GM12878 (cell line): ENCODE measurements at regions not wholly inside any gene's neighbourhood (a gene's known extent, or its start where the extent isn't known, plus 50 kb on each side); places are given as distances from the start of the nearest gene placed in this dataset.

Source experiments
- CEBPB ChIP-seq, 2 experiments: fragments of 150-350 bp in 1 of 2; IDR thresholded peaks; 2 replicates each; pipeline ENCODE4 v1.6.1; 2012 to 2014; ENCODE audit warnings: low read depth in 2 of 2, low read length in 2 of 2, borderline replicate concordance in 1 of 2, inconsistent platforms in 1 of 2
- CHD4 ChIP-seq: fragments of 200-600 bp; sonication (generic); IDR thresholded peaks from 2 replicates; pipeline ENCODE4 v1.6.1; 2016; ENCODE audit warnings: mild to moderate bottlenecking
- FOXM1 ChIP-seq: IDR thresholded peaks from 2 replicates; pipeline ENCODE4 v1.6.1; 2012; ENCODE audit warnings: low read depth, mild to moderate bottlenecking, inconsistent platforms, low read length, moderate library complexity
- HDGF ChIP-seq: fragments of 450-650 bp; IDR thresholded peaks from 2 replicates; pipeline ENCODE4 v1.6.1; 2016; ENCODE audit warnings: antibody characterized with exemption
- PKNOX1 ChIP-seq: fragments of 450-650 bp; IDR thresholded peaks from 2 replicates; pipeline ENCODE4 v1.6.1; 2016; ENCODE audit warnings: mild to moderate bottlenecking
- TF ChIP-seq, protein P1 (sequence below), 3 experiments: IDR thresholded peaks in 2 of 3; conservative IDR thresholded peaks in 1 of 3; 2 replicates each; pipeline ENCODE4 v1.5.1; 2011; ENCODE audit warnings: low read depth in 3 of 3, low read length in 3 of 3, mild to moderate bottlenecking in 3 of 3, control low read depth in 2 of 3, moderate library complexity in 2 of 3, inconsistent platforms in 1 of 3, mixed read lengths in 1 of 3; ENCODE audit not compliant: control insufficient read depth in 2 of 3, insufficient read depth in 1 of 3; ENCODE audit errors: extremely low read depth in 1 of 3
- TF ChIP-seq, protein P2 (sequence below): fragments of 450-650 bp; IDR thresholded peaks from 2 replicates; pipeline ENCODE4 v1.6.1; 2017; ENCODE audit warnings: mild to moderate bottlenecking, moderate library complexity

GRCh38 chr6:93574299-93574698 is 154.9 kb upstream of the EPHA7 start:
- TF ChIP-seq, protein P1, sequence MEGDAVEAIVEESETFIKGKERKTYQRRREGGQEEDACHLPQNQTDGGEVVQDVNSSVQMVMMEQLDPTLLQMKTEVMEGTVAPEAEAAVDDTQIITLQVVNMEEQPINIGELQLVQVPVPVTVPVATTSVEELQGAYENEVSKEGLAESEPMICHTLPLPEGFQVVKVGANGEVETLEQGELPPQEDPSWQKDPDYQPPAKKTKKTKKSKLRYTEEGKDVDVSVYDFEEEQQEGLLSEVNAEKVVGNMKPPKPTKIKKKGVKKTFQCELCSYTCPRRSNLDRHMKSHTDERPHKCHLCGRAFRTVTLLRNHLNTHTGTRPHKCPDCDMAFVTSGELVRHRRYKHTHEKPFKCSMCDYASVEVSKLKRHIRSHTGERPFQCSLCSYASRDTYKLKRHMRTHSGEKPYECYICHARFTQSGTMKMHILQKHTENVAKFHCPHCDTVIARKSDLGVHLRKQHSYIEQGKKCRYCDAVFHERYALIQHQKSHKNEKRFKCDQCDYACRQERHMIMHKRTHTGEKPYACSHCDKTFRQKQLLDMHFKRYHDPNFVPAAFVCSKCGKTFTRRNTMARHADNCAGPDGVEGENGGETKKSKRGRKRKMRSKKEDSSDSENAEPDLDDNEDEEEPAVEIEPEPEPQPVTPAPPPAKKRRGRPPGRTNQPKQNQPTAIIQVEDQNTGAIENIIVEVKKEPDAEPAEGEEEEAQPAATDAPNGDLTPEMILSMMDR (IDR thresholded peaks at IDR 0.05 in 2 of 3, conservative IDR thresholded peaks at IDR 0.05 in 1 of 3; ENCODE audit: control insufficient read depth in 2 of 3, extremely low read depth in 1 of 3, insufficient read depth in 1 of 3, low read depth in 3 of 3, low read length in 3 of 3), result no peak
- TF ChIP-seq CEBPB (IDR thresholded peaks at IDR 0.05; ENCODE audit: borderline replicate concordance in 1 of 2, low read depth in 2 of 2, low read length in 2 of 2), result no peak
- TF ChIP-seq, protein P2, sequence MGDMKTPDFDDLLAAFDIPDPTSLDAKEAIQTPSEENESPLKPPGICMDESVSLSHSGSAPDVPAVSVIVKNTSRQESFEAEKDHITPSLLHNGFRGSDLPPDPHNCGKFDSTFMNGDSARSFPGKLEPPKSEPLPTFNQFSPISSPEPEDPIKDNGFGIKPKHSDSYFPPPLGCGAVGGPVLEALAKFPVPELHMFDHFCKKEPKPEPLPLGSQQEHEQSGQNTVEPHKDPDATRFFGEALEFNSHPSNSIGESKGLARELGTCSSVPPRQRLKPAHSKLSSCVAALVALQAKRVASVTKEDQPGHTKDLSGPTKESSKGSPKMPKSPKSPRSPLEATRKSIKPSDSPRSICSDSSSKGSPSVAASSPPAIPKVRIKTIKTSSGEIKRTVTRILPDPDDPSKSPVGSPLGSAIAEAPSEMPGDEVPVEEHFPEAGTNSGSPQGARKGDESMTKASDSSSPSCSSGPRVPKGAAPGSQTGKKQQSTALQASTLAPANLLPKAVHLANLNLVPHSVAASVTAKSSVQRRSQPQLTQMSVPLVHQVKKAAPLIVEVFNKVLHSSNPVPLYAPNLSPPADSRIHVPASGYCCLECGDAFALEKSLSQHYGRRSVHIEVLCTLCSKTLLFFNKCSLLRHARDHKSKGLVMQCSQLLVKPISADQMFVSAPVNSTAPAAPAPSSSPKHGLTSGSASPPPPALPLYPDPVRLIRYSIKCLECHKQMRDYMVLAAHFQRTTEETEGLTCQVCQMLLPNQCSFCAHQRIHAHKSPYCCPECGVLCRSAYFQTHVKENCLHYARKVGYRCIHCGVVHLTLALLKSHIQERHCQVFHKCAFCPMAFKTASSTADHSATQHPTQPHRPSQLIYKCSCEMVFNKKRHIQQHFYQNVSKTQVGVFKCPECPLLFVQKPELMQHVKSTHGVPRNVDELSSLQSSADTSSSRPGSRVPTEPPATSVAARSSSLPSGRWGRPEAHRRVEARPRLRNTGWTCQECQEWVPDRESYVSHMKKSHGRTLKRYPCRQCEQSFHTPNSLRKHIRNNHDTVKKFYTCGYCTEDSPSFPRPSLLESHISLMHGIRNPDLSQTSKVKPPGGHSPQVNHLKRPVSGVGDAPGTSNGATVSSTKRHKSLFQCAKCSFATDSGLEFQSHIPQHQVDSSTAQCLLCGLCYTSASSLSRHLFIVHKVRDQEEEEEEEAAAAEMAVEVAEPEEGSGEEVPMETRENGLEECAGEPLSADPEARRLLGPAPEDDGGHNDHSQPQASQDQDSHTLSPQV, result no peak
- no peak for TF ChIP-seq FOXM1
- no peak for TF ChIP-seq PKNOX1
- no peak for TF ChIP-seq HDGF
- TF ChIP-seq CHD4, result no peak
